ENCODE measurements at regions not wholly inside any gene's neighbourhood (a gene's known extent, or its start where the extent isn't known, plus 50 kb on each side); places are given as distances from the start of the nearest gene placed in this dataset.

DNA sequence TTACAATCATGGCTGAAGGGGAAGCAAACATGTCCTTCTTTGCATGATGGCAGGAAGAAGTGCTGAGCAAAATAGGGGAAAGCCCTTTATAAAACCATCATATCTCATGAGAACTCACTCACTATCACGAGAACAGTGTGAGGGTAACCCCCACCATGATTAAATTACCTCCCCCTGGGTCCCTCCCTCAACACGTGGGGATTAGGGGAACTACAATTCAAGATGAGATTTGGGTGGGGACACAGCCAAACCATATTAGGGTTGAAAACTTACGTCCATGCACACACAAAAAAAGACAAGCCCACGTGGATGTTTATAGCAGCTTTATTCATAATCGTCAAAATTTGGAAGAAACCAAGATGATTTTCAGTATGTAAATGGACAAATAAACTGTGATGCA, 72.3 kb downstream of the RPL22L1 start:
- no peak overlapping the region for H3K4me3 ChIP-seq (ENCODE audit: control insufficient read depth in 2 of 3, extremely low read depth in 1 of 3, insufficient read depth in 2 of 3, low read depth in 1 of 3, low read length in 3 of 3)
- H2AFZ ChIP-seq (ENCODE audit: control insufficient read depth, low read length) = no peak overlapping the region
- H3K36me3 ChIP-seq (ENCODE audit: control insufficient read depth in 2 of 2, extremely low read depth in 1 of 2, insufficient read depth in 2 of 2, low read length in 2 of 2) = no peaks in the 10 kb centered on the region
- FAIRE-seq (no peak), DNase-seq (ENCODE audit: low read depth, low spot score) (no peak)
- H3K4me2 ChIP-seq (ENCODE audit: control insufficient read depth, extremely low read depth, insufficient read depth, low read depth, low read length) = no peak overlapping the region
- H3K9ac ChIP-seq (ENCODE audit: control insufficient read depth, extremely low read depth, insufficient read depth, low read length) = no peak overlapping the region
- H4K20me1 ChIP-seq (ENCODE audit: control insufficient read depth, extremely low read depth, insufficient read depth, low read length) = no peaks in the 10 kb centered on the region
- H3K4me1 ChIP-seq (ENCODE audit: control insufficient read depth, extremely low read depth, insufficient read depth, low read length) = peaks cover 4% of the 10 kb centered on the region
- dilution Hi-C loops (cut with MboI; ENCODE audit: extremely low pct_ligation_motif_present, low sequenced_read_pairs) = no loop called here
- H3K79me2 ChIP-seq (ENCODE audit: control insufficient read depth, insufficient read depth, low read length) = no peaks in the 10 kb centered on the region
- TF ChIP-seq, protein P1, sequence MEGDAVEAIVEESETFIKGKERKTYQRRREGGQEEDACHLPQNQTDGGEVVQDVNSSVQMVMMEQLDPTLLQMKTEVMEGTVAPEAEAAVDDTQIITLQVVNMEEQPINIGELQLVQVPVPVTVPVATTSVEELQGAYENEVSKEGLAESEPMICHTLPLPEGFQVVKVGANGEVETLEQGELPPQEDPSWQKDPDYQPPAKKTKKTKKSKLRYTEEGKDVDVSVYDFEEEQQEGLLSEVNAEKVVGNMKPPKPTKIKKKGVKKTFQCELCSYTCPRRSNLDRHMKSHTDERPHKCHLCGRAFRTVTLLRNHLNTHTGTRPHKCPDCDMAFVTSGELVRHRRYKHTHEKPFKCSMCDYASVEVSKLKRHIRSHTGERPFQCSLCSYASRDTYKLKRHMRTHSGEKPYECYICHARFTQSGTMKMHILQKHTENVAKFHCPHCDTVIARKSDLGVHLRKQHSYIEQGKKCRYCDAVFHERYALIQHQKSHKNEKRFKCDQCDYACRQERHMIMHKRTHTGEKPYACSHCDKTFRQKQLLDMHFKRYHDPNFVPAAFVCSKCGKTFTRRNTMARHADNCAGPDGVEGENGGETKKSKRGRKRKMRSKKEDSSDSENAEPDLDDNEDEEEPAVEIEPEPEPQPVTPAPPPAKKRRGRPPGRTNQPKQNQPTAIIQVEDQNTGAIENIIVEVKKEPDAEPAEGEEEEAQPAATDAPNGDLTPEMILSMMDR (optimal IDR thresholded peaks at IDR 0.05 in 1 of 3, IDR thresholded peaks at IDR 0.05 in 1 of 3, conservative IDR thresholded peaks at IDR 0.05 in 1 of 3; ENCODE audit: extremely low read depth in 1 of 3, insufficient read depth in 2 of 3, low read length in 3 of 3) = no peak
- TF ChIP-seq EZH2 (IDR thresholded peaks at IDR 0.05; ENCODE audit: low read length) = no peak
- H3K27ac ChIP-seq (ENCODE audit: control insufficient read depth, insufficient read depth, low read length) = no peak overlapping the region
- H3K9me1 ChIP-seq (ENCODE audit: control insufficient read depth, extremely low read depth, insufficient read depth, low read length) = no peaks in the 10 kb centered on the region
- H3K9me3 ChIP-seq (ENCODE audit: control insufficient read depth, low read depth, low read length) = no peaks in the 10 kb centered on the region
- no peaks in the 10 kb centered on the region for H3K27me3 ChIP-seq (ENCODE audit: control insufficient read depth, extremely low read depth, insufficient read depth, low read length)

DNA sequence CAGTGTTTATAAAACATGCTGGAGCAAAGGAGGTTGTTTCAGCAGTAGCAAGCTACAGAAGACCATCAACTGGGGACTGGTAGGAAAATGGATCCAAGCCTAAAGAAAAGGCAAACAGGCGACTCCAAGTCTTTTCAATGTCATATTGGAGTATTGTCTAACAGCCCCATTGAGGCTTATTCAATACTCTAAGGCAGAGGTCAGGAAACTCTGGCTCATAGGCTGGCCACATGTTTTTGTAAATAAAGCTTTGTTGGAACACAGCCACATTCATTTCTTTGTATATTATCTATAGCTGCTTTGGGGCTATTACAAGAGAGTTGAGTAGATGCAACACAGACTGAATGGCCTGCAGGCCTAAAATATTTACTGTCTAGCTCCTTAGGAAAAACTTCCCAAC, 77.5 kb downstream of the RPL22L1 start:
- no peaks in the 10 kb centered on the region for H4K20me1 ChIP-seq (ENCODE audit: control insufficient read depth, extremely low read depth, insufficient read depth, low read length)
- no peak overlapping the region for H3K4me3 ChIP-seq (ENCODE audit: control insufficient read depth in 2 of 3, extremely low read depth in 1 of 3, insufficient read depth in 2 of 3, low read depth in 1 of 3, low read length in 3 of 3)
- H3K27ac ChIP-seq (ENCODE audit: control insufficient read depth, insufficient read depth, low read length) = no peak overlapping the region
- H3K4me1 ChIP-seq (ENCODE audit: control insufficient read depth, extremely low read depth, insufficient read depth, low read length) = no peaks in the 10 kb centered on the region
- no peak overlapping the region for H2AFZ ChIP-seq (ENCODE audit: control insufficient read depth, low read length)
- H3K79me2 ChIP-seq (ENCODE audit: control insufficient read depth, insufficient read depth, low read length) = no peaks in the 10 kb centered on the region
- FAIRE-seq (no peak), DNase-seq (ENCODE audit: low read depth, low spot score) (no peak)
- no peak overlapping the region for H3K9ac ChIP-seq (ENCODE audit: control insufficient read depth, extremely low read depth, insufficient read depth, low read length)
- dilution Hi-C loops (cut with MboI; ENCODE audit: extremely low pct_ligation_motif_present, low sequenced_read_pairs) = no loop called here
- H3K36me3 ChIP-seq (ENCODE audit: control insufficient read depth in 2 of 2, extremely low read depth in 1 of 2, insufficient read depth in 2 of 2, low read length in 2 of 2) = no peaks in the 10 kb centered on the region
- TF ChIP-seq EZH2 (IDR thresholded peaks at IDR 0.05; ENCODE audit: low read length) = no peak
- TF ChIP-seq, protein P1 (optimal IDR thresholded peaks at IDR 0.05 in 1 of 3, IDR thresholded peaks at IDR 0.05 in 1 of 3, conservative IDR thresholded peaks at IDR 0.05 in 1 of 3; ENCODE audit: extremely low read depth in 1 of 3, insufficient read depth in 2 of 3, low read length in 3 of 3) = no peak
- no peaks in the 10 kb centered on the region for H3K9me3 ChIP-seq (ENCODE audit: control insufficient read depth, low read depth, low read length)
- no peaks in the 10 kb centered on the region for H3K27me3 ChIP-seq (ENCODE audit: control insufficient read depth, extremely low read depth, insufficient read depth, low read length)
- no peaks in the 10 kb centered on the region for H3K9me1 ChIP-seq (ENCODE audit: control insufficient read depth, extremely low read depth, insufficient read depth, low read length)
- H3K4me2 ChIP-seq (ENCODE audit: control insufficient read depth, extremely low read depth, insufficient read depth, low read depth, low read length) = no peak overlapping the region
